IPS-20b (cell line): ENCODE measurements at regions not wholly inside any gene's neighbourhood (a gene's known extent, or its start where the extent isn't known, plus 50 kb on each side); places are given as distances from the start of the nearest gene placed in this dataset.

Source experiments
- H3K27ac ChIP-seq: one replicate; pipeline ENCODE4 v1.5.1; 2013; ENCODE audit warnings: low read length
- H3K27me3 ChIP-seq: 2 replicates; pipeline ENCODE4 v1.6.1; 2013; ENCODE audit warnings: mild to moderate bottlenecking, low read length, inconsistent platforms; ENCODE audit not compliant: insufficient read depth
- H3K36me3 ChIP-seq: 2 replicates; pipeline ENCODE4 v1.6.1; 2013; ENCODE audit warnings: low read depth, mild to moderate bottlenecking, inconsistent platforms, low read length, moderate library complexity; ENCODE audit not compliant: insufficient read depth
- H3K4me1 ChIP-seq: 2 replicates; pipeline ENCODE4 v1.6.1; 2013; ENCODE audit warnings: mild to moderate bottlenecking, control low read depth, inconsistent platforms, low read length, moderate library complexity; ENCODE audit not compliant: insufficient read depth
- H3K4me3 ChIP-seq: 2 replicates; pipeline ENCODE4 v1.5.1; 2013; ENCODE audit warnings: mild to moderate bottlenecking, low read length, inconsistent platforms
- H3K9ac ChIP-seq: 2 replicates; pipeline ENCODE4 v1.6.1; 2013; ENCODE audit warnings: low read depth, mild to moderate bottlenecking, inconsistent platforms, low read length, moderate library complexity
- H3K9me3 ChIP-seq: 2 replicates; pipeline ENCODE4 v1.6.1; 2013; ENCODE audit warnings: mild to moderate bottlenecking, low read depth, low read length, inconsistent platforms; ENCODE audit not compliant: insufficient read depth

DNA sequence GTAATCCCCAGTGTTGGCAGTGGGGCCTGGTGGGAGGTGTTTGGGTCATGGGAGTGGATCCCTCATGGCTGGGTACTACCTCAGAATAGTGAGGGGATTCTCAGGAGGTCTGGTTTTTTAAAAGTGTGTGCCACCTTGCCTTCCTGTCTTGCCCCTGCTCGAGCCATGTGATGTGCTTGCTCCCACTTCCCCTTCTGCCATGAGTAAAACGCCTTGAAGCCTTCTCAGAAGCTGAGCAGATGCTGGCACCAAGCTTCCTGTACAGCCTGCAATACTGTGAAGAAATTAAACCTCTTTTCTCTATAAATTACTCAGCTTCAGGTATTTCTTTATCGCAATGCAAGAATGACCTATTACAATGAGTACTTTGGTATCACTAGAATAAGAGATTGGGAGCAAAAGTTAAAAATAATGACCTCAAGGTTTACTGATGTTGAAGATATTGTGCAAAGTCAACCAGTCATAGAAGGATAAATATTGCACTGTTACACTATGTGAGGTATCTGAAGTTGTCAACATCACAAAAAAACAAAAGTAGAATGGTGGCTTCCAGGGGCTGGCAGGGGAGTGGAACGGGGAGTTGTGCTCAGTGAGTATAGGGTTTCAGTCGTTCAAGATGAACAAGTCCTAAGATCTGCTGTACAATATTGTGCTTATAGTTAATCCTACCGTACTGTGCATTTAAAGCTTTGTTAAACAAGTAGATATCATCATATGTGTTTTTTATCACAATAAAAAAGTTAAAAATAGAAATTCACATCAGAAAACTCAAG lies 938.3 kb upstream of the CNTNAP5 start:
- Histone ChIP-seq H3K36me3 (no peaks in the 10 kb centered on the region), H3K27me3 (no peaks in the 10 kb centered on the region), H3K4me3 (no peak overlapping the region), H3K9me3 (no peaks in the 10 kb centered on the region), H3K27ac (no peak overlapping the region), H3K4me1 (no peaks in the 10 kb centered on the region), H3K9ac (no peak overlapping the region)

DNA sequence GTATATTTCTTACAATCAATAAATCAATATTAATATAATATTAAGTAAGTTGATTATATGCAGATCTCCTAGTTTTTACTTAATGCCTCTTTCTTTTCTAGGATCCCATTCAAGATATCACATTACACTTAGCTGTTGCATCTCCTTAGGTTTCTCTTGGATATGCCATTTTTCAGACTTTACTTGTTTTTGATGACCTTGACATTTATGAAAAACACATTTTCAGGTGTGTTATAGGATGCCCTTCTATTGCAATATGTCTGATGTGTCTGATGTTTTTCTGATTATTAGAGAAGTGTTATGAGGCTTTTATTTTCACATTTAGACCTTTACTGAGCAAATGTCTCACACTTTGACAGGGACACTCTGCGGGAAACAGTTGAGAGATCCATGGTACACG lies 933.6 kb upstream of the CNTNAP5 start:
- no peaks in the 10 kb centered on the region for H3K36me3 ChIP-seq
- no peaks in the 10 kb centered on the region for H3K4me1 ChIP-seq
- no peak overlapping the region for H3K9ac ChIP-seq
- H3K4me3 ChIP-seq = no peak overlapping the region
- H3K9me3 ChIP-seq = no peaks in the 10 kb centered on the region
- no peaks in the 10 kb centered on the region for H3K27me3 ChIP-seq
- no peak overlapping the region for H3K27ac ChIP-seq

DNA sequence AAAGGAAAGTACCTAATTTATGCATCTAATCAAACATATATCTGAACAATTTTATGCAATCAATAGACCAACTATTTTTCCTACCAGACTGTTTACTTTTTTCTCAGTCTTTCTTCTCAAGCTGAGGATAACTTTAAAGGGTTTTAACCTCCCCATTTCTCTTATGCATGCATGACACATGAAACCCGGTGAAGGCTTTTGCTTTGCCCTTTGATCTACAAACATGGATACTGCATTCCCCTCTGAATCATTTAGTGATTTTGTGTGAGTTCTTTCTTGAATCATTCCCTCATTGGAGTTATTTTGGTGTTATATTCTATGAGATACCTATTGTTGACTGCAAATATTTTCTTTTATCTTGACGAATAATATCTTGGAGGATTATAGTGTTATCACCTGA lies 931.9 kb upstream of the CNTNAP5 start:
- no peaks in the 10 kb centered on the region for H3K4me1 ChIP-seq
- H3K36me3 ChIP-seq = no peaks in the 10 kb centered on the region
- H3K27ac ChIP-seq = no peak overlapping the region
- H3K9me3 ChIP-seq = no peaks in the 10 kb centered on the region
- H3K27me3 ChIP-seq = no peaks in the 10 kb centered on the region
- H3K9ac ChIP-seq = no peak overlapping the region
- H3K4me3 ChIP-seq = no peak overlapping the region

DNA sequence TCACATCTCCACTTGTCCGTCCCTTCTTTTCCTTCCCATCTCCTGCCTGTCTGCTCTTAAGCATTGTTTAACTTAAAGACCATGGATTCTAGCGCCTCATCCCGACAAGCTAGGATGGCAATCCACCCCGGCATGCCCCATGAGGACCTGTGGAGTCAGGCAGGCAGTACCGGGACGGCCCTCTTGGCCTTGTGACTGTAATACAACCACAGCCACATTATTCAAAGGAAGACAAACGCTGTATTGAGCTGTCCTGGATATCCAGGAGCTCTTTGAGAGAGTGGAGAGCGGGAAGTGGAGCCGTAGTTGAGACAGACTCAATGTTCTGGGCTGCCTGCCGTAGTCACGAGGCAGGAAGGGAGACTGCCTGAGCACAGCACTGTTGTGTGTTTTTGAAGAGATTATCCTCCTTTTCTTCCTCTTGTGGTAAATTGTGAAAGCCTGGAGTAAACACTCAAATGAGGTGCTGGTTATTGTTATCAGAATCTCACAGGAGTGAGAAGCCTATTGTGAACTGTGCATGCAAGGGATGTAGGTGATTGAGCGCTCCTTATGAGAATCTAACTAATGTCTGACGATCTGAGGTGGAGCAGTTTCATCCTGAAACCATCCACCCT lies 929.8 kb upstream of the CNTNAP5 start:
- Histone ChIP-seq H3K9ac (no peak overlapping the region), H3K4me3 (no peak overlapping the region), H3K9me3 (no peaks in the 10 kb centered on the region), H3K36me3 (no peaks in the 10 kb centered on the region), H3K4me1 (no peaks in the 10 kb centered on the region), H3K27me3 (no peaks in the 10 kb centered on the region), H3K27ac (no peak overlapping the region)

DNA sequence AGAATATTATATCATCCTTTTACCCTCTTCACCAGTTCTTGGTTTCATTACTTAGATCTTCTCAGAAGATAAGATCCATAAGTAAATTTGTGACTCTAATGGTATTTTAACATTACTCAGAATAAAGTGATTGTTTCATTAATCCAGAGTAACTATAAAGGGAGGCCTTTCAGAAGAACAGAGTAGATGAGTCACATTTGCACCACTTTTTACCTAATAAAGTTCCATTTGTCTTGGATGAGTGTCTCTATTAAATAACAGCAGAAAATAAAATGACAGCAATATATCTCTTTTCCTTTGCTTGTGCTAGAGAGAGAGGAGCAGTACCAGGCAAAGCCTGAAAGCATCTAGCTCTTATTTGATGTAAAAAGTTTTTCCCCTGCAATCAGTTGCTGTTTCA lies 926.5 kb upstream of the CNTNAP5 start:
- Histone ChIP-seq H3K9me3 (no peaks in the 10 kb centered on the region), H3K9ac (no peak overlapping the region), H3K36me3 (no peaks in the 10 kb centered on the region), H3K4me3 (no peak overlapping the region), H3K27ac (no peak overlapping the region), H3K27me3 (no peaks in the 10 kb centered on the region), H3K4me1 (no peaks in the 10 kb centered on the region)

DNA sequence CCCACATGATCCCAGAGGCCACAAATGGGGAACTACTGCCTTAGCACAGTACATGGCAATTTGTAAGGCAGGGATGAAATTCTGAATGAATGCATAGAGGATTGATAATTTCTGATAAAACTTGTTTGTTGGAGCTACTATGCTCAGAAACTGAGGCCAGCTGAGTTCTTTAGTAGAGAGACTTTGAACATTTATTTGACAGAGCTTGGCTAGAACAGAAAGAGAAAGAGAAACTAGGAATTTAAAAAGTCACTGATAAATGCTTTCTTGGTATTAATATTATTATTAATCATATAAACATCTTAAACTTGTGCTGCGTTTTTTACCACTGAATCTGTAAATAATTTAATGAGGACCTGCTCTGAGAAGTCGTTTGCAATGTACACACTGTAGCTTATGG lies 923.7 kb upstream of the CNTNAP5 start:
- Histone ChIP-seq H3K36me3 (no peaks in the 10 kb centered on the region), H3K27ac (no peak overlapping the region), H3K4me1 (no peaks in the 10 kb centered on the region), H3K9ac (no peak overlapping the region), H3K27me3 (no peaks in the 10 kb centered on the region), H3K4me3 (no peak overlapping the region), H3K9me3 (no peaks in the 10 kb centered on the region)

DNA sequence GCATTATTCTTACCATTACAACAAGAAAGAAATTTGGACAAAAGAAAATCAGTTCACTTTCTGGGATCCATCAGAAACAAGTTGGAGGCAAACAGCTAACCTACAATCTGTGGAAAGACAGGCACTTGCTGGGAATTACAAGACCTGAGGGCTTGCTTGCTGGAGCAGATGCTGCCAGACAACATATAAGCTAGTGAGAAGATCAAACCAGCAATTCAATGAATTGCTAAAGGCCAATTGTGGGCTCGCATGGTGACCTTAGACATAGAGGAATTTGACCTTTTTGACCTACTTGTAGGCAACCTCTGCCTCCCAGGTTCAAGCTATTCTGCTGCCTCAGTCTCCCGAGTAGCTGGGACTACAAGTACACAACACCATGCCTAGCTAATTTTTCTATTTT lies 921.2 kb upstream of the CNTNAP5 start:
- no peaks in the 10 kb centered on the region for H3K36me3 ChIP-seq
- H3K27ac ChIP-seq = no peak overlapping the region
- no peaks in the 10 kb centered on the region for H3K9me3 ChIP-seq
- H3K4me1 ChIP-seq = no peaks in the 10 kb centered on the region
- H3K27me3 ChIP-seq = no peaks in the 10 kb centered on the region
- H3K9ac ChIP-seq = no peak overlapping the region
- H3K4me3 ChIP-seq = no peak overlapping the region

DNA sequence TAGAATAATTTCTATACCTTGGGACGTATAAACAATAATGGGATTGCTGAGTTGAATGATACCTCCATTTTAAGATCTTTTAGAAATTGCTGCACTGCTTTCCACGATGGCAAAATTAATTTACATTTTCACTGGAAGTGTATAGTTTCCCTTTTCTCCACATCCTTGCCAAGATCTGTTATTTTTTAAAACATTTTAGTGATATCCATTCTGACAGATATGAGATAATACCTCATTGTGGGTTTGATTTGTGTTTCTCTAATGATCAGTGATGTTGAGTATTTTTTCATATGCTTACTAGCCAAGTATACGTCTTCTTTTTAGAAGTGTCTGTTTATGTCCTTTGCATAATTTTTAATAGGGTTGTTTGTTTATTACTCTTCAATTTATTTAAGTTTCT lies 908.5 kb upstream of the CNTNAP5 start:
- Histone ChIP-seq H3K36me3 (no peaks in the 10 kb centered on the region), H3K4me1 (no peaks in the 10 kb centered on the region), H3K4me3 (no peak overlapping the region), H3K27ac (no peak overlapping the region), H3K9me3 (peaks cover 10% of the 10 kb centered on the region; the same call in 1 of the 2 replicates), H3K9ac (no peak overlapping the region), H3K27me3 (no peaks in the 10 kb centered on the region)

DNA sequence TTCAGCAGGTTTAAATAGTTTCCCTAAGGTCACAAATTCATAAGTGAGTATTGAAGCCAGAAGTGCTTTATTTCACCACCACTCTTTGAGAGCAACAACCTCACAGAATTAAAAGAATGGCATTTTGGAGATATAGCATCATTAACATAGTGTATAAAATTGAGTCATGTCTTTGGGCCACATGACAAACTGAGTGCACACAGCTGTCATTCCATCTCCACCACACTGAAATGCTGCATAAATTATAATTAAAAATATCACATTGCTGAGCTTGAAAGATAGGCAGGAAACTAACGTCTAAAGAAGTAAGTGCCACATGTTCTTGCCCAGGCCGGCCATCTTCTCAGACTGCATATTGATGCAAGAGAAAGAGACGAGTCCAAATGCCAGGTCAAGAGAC lies 897.9 kb upstream of the CNTNAP5 start:
- Histone ChIP-seq H3K9ac (no peak overlapping the region), H3K4me1 (no peaks in the 10 kb centered on the region), H3K36me3 (no peaks in the 10 kb centered on the region), H3K4me3 (no peak overlapping the region), H3K27ac (no peak overlapping the region), H3K9me3 (no peaks in the 10 kb centered on the region), H3K27me3 (no peaks in the 10 kb centered on the region)

DNA sequence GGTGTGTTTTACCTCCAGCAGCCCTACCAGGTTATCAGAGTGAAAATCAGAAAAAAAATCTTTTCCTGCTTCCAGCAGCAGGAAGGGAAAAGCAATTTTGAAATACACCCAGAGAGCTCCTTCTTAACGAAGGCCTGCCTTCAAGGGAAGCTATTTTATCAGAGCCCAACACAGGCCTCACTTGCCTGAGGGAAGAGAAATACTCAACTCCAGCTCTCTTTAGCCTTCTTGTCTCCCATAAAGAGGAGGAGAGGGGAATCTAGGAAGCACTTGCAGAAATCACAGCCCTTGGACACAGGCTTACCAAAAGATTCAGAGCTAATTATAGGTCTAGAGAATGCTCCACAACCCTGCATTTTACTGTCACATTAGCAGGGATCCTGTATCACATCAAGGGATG lies 896.1 kb upstream of the CNTNAP5 start:
- Histone ChIP-seq H3K9me3 (no peaks in the 10 kb centered on the region), H3K4me1 (no peaks in the 10 kb centered on the region)

DNA sequence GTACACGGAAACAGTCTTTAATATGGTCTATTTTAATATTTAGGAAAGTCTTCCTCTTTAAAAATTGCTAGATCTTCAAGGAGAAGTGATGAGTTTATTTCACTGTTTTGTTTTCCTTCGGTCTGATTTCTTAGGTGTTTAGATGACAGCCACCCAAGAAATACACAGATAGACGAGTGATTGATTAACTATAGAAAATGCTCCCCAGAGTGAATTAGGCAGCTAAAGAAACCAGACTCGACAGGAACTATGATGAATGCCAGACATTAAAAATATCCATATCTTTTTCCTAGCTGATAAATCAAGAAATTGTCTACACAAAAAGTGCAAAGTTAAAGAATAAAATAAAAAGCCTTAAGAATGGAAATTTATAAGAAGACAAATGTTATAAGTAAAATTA lies 888.7 kb upstream of the CNTNAP5 start:
- H3K36me3 ChIP-seq = no peaks in the 10 kb centered on the region
- H3K27me3 ChIP-seq = no peaks in the 10 kb centered on the region
- no peaks in the 10 kb centered on the region for H3K9me3 ChIP-seq

More for the DNA sequence above, 896.1 kb upstream of the CNTNAP5 start:
- Histone ChIP-seq H3K27ac (no peak overlapping the region), H3K4me3 (no peak overlapping the region), H3K9ac (no peak overlapping the region), H3K27me3 (no peaks in the 10 kb centered on the region), H3K36me3 (no peaks in the 10 kb centered on the region)

DNA sequence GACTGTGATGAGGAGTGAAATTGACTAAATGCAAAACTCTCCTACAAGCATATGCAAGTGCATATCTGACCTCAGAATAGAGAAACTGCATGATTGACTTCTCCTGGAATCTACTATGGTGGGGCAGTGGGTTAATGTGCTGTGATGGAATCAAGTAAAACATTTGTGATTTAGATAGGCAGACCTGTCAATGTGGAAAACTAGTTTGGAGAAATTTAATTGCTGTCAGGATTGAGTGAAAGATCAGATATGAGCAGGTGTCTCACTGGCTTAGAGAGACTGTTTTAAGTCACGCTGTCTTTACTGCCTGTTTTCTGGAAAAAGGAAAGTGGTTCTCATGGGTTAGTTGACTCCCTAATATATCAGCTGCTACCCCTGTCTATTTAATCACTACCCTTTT lies 881.0 kb upstream of the CNTNAP5 start:
- H3K4me1 ChIP-seq = no peaks in the 10 kb centered on the region
- no peak overlapping the region for H3K9ac ChIP-seq
- no peaks in the 10 kb centered on the region for H3K9me3 ChIP-seq
- no peak overlapping the region for H3K4me3 ChIP-seq
- H3K27me3 ChIP-seq = no peaks in the 10 kb centered on the region
- no peaks in the 10 kb centered on the region for H3K36me3 ChIP-seq
- H3K27ac ChIP-seq = no peak overlapping the region

More for the DNA sequence above, 888.7 kb upstream of the CNTNAP5 start:
- H3K4me3 ChIP-seq = no peak overlapping the region
- no peak overlapping the region for H3K9ac ChIP-seq
- H3K4me1 ChIP-seq = no peaks in the 10 kb centered on the region
- no peak overlapping the region for H3K27ac ChIP-seq
